Keratinocyte (primary cell): ENCODE measurements at regions not wholly inside any gene's neighbourhood (a gene's known extent, or its start where the extent isn't known, plus 50 kb on each side); places are given as distances from the start of the nearest gene placed in this dataset.

Source experiments
- CTCF ChIP-seq, 3 experiments: IDR thresholded peaks in 1 of 3; conservative IDR thresholded peaks in 1 of 3; optimal IDR thresholded peaks in 1 of 3; 2 replicates in 2 of 3; 3 replicates in 1 of 3; pipeline versions ENCODE3 to v1.5.1; 2011; ENCODE audit warnings: low read length in 3 of 3, mild to moderate bottlenecking in 3 of 3, moderate library complexity in 2 of 3, control low read depth in 1 of 3, inconsistent platforms in 1 of 3; ENCODE audit not compliant: insufficient read depth in 2 of 3; ENCODE audit errors: extremely low read depth in 1 of 3
- EZH2 ChIP-seq: IDR thresholded peaks from one replicate; pipeline ENCODE4 v1.6.1; 2012; ENCODE audit warnings: inconsistent platforms, mild to moderate bottlenecking, low read length, moderate library complexity

DNA sequence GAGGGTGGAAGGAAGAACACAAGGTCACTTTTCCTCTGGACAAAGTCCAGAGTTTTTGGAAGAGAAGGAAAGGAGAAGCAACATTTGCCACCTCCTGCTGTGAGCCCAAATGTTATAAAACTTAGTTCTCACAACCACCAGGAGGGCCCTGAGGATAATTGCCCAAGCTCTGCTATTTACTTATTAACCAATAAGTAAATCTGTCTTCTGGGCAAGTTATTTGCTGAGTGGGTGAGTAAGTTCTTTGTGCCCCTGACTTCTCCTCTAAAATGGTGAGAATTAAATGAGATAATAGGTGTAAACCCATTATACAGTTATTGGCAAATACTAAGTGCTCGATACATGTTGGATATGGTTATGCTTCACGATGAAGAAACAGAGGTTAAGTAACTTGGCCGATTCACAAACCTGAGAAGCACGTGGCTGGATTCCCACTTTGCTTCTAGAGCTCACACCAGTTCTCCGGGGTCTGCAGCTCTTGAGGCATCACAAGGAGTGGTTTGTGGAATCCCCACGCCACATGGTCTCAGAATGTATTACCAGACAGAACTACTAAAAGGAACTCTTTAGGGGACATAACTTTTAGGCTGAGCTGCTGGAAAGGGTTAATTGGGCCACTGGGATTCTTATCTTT is 164.1 kb downstream of the MYCN start:
- TF ChIP-seq CTCF (optimal IDR thresholded peaks at IDR 0.05 in 1 of 3, IDR thresholded peaks at IDR 0.05 in 1 of 3, conservative IDR thresholded peaks at IDR 0.05 in 1 of 3; ENCODE audit: extremely low read depth in 1 of 3, insufficient read depth in 2 of 3, low read length in 3 of 3) (no peak), EZH2 (no peak)
